ENCODE measurements at regions not wholly inside any gene's neighbourhood (a gene's known extent, or its start where the extent isn't known, plus 50 kb on each side); places are given as distances from the start of the nearest gene placed in this dataset.

GRCh38 chr4:124046190-124046589 lies 649.6 kb downstream of the SPRY1 start:
- no peak for TF ChIP-seq CTCF (conservative IDR thresholded peaks at IDR 0.05; ENCODE audit: low read depth, low read length)
- H3K4me3 ChIP-seq (ENCODE audit: low read depth, low read length), result no peak overlapping the region
- DNase-seq (ENCODE audit: low read depth), result no peak

- DNase-seq (ENCODE audit: low read depth), result no peak
- H3K4me3 ChIP-seq (ENCODE audit: low read depth, low read length), result no peak overlapping the region
- TF ChIP-seq CTCF (conservative IDR thresholded peaks at IDR 0.05; ENCODE audit: low read depth, low read length), result no peak
Observed at GRCh38 chr4:124053872-124054538, 657.4 kb downstream of the SPRY1 start.

- no peak for TF ChIP-seq CTCF (conservative IDR thresholded peaks at IDR 0.05; ENCODE audit: low read depth, low read length)
- no peak for DNase-seq (ENCODE audit: low read depth)
- no peak overlapping the region for H3K4me3 ChIP-seq (ENCODE audit: low read depth, low read length)
Observed at GRCh38 chr4:124055336-124055735, 657.2 kb downstream of the ANKRD50 start.

- no peak overlapping the region for H3K4me3 ChIP-seq (ENCODE audit: low read depth, low read length)
- no peak for TF ChIP-seq CTCF (conservative IDR thresholded peaks at IDR 0.05; ENCODE audit: low read depth, low read length)
- no peak for DNase-seq (ENCODE audit: low read depth)
Observed at GRCh38 chr4:124055896-124056295, 656.6 kb downstream of the ANKRD50 start.

GRCh38 chr4:124060261-124060918 lies 652.1 kb downstream of the ANKRD50 start:
- no peak for TF ChIP-seq CTCF (conservative IDR thresholded peaks at IDR 0.05; ENCODE audit: low read depth, low read length)
- H3K4me3 ChIP-seq (ENCODE audit: low read depth, low read length), result no peak overlapping the region
- no peak for DNase-seq (ENCODE audit: low read depth)

- no peak for DNase-seq (ENCODE audit: low read depth)
- H3K4me3 ChIP-seq (ENCODE audit: low read depth, low read length), result no peak overlapping the region
- no peak for TF ChIP-seq CTCF (conservative IDR thresholded peaks at IDR 0.05; ENCODE audit: low read depth, low read length)
Observed at GRCh38 chr4:124061413-124061812, 651.1 kb downstream of the ANKRD50 start.

- TF ChIP-seq CTCF (conservative IDR thresholded peaks at IDR 0.05; ENCODE audit: low read depth, low read length), result no peak
- DNase-seq (ENCODE audit: low read depth), result no peak
- H3K4me3 ChIP-seq (ENCODE audit: low read depth, low read length), result no peak overlapping the region
Observed at GRCh38 chr4:124065422-124065821, 647.1 kb downstream of the ANKRD50 start.

All from epithelial cell of proximal tubule (primary cell).